NCI-H510A treated with DMSO at 0.1 percent for 48 hours (cell line): ENCODE measurements at regions not wholly inside any gene's neighbourhood (a gene's known extent, or its start where the extent isn't known, plus 50 kb on each side); places are given as distances from the start of the nearest gene placed in this dataset.

ENCODE experiments used
- DNase-seq: peaks from one replicate; lab custom pipeline; 2025; lab: John Stamatoyannopoulos, UW

DNA sequence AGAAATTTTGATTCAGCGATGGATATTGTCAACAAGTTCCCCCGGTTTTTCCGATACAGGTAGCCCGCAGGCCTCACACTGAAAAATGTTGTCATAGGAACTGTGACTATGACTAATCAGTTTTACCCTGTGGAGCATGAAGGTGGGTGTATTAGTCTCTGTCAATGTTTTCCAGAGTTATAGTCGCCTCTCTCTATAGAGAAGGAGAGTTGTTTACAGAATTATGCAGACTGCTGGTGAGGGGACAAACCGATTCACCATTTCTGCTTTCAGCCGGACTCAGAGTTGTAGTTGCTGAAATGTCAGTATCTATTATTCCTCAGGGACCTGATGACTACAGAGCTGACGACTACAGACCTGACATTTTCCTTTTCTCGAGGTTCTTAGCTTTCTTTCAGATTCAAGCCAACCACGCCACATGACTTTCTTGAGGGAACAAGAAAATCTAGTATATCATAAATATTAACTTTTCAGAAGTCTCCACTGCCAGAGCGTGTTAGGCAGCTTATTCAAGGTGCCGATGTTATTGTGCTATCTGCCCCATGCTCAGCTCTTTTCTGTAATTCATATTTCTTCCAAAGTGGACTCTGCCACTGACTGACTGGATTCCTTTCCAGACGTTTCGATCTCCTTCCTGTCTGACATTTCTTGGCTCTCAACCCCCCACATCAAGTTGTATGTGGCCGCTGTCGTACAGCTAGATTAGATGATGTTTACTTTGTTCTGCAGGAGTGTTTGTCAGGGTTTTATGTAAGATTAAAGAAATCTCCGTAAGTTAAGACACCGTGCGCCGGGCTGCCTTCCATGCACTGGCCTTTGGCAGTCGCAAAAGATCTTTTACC, 178.1 kb downstream of the FGF1 start:
- DNase-seq: no peak

GRCh38 chr5:142506756-142507155, 179.1 kb downstream of the FGF1 start:
- no peak for DNase-seq

DNA sequence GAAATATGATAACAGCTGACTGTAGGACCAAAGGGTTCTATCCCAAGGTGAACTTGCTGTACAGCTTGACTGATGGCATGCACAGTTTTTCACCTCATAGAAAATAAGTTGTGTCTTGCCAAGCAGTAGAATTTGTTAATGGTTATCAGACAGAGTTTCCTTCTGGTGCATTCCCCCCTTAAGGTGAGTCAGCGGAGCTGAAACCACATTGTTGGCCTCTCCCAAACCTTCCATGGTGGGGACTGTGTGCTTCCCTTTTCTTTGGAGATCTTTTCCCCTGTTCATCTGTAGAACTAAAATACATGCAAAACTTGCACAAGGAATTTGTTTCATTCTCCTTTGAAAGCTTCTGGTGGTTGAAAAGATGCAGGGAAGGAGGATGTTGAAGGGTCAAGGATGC, 179.8 kb downstream of the FGF1 start:
- DNase-seq: no peak

DNA sequence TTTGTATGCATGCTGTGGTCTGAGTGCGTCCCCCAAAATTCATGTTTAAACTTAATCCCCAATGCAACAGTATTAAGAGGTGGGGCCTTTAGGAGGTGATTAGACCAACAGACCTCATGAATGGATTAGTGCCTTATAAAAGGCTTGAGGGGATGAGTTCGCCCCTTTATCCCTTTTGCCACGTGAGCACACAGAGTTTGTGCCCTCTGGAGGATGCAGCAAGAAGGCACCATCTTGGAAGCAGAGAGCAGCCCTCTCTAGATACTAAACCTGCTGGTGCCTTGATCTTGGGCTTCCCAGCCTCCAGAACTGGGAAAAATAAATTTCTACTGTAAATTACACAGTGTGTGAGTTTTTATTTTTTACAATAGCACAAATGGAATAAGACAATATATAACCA, 177.1 kb upstream of the SPRY4 start:
- no peak for DNase-seq

DNA sequence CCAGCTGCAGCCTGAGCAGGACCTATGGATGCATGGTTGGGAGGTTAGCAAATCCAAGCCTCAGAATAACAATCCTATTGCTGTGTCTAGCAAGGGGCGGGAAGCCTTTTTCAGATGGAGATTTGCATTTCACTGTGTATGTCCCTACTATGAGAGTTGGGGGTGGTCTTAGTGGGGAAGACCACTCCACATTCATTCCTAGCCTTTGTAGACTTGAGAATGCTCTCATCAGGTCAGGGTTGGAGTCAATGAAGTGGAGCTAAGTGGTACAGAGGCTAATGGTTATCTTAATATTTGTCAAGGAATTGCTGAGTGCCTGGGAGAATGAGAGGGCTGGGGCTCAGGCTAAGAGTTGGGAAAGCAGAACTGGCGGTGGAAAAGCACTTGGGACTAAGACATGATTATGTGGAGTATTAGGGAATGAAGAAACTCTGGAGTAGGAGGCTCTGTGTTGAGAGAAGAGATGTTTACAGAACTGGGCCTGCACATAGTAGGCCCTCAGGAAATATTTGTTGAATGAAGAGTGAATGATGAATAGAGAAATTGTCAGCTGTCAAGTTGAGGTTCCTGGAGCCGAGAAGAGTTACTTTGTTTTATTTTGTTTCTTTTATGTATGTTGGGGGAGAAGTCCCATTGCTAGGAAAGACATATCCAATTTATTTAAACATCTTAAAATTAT, 175.5 kb upstream of the SPRY4 start:
- DNase-seq: no peak

DNA sequence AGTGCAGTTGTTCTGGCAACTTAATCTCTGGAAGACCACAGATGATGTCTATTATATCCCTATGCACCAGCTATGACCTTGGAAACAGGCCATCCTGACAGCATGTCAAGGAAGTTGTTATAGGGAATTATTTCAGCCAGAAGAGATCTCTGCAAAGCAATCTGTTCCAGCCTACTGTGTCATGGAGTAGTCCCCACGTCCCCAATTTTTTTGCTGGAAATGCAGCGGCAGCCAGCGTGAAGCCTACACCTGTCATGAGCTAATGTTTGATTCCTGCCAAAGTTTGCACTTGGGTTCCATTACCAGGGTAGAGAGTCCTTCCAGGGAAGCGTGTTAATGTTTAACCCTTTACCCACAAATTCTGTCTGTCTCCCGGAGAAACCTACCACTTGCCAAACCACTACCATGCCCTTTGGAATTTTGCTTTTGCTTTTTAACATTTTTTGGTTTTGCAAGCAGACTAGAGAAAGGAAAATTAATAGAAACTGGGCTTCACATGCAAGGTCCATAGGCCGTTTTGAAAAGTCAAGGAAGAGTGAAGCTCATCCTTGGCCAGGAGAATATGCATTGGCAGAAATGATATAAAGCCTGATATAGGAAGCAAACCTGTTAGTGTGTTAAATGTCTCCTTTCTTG, 174.9 kb upstream of the SPRY4 start:
- DNase-seq: no peak

DNA sequence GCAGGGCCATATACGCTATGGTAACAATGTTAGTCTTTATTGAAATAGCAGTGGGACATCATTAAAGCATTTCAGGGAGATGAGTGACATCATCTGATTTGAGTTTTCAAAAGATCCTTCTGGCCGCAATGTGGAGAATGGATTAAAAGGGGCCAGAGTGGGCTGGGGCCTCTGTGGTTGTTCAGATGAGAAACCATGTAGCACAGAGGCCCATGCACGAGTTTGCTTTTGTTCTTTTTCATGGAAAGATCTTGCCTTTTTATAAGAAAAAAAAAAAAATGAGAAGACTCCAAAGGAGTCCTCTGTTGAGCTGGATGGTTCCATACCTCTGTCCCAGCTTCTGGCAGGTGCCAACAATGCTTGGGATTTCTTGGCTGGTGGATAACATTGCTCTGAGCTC, 173.5 kb upstream of the SPRY4 start:
- no peak for DNase-seq

- DNase-seq: no peak
These were observed 170.7 kb upstream of the SPRY4 start for GRCh38 chr5:142495531-142495930.

DNA sequence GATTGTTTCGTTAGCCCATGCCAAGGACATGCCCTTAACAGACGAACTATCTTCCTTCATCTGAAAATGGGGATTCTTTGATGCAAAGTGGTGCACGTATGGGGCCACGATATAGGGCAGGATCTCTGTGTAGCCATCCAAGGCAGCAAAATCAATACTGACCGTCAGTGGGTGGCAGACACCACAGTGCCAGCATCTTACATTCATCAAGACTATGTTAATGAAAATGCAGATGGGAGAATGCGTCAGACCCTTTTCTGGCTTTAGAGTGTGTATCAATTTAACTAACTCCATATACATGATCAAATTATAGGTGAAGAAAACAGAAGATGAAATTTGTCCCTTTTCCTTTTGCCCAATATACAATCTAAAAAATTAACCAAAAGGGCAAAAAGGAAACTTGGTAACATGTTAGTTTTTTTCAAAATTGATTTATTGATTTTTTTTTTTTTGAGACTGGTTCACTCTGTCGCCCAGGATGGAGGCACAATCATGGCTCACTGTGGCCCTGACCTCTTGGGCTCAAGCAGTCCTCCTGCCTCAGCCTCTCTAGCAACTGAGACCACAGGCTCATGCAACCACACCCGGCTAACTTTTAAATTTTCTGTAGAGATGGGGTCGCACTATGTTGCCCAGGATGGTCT, 169.2 kb upstream of the SPRY4 start:
- no peak for DNase-seq

DNA sequence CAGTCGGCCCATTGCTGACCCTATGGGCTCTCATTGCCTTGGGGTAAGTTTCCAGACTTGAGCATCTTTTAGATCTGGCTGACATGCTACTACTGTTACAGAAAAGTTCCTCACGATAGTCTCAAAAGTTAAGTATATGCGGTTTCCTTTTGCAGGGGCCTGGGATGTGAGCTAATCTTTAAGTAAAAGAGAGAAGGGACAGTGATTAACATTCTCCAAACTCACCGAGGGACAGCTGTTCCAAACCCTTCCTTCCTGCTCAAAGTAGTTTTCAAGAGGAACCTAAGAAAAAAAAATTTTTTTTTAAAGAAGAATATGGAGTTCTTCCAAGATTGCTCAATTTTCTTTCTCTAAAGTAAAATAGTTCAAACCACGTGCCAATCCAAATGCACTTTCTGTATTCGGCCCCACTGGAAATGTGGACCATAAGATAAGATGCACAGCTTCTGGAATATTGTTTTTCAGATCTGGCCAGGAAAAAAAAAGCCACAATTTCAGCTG, 168.0 kb upstream of the SPRY4 start:
- DNase-seq: no peak

GRCh38 chr5:142491679-142492078, 166.9 kb upstream of the SPRY4 start:
- no peak for DNase-seq

- DNase-seq: no peak
These were observed 166.4 kb upstream of the SPRY4 start for GRCh38 chr5:142491270-142491669.

- DNase-seq: no peak
These were observed 161.8 kb upstream of the SPRY4 start for GRCh38 chr5:142486581-142486980.

GRCh38 chr5:142486020-142486419, 161.2 kb upstream of the SPRY4 start:
- no peak for DNase-seq

DNA sequence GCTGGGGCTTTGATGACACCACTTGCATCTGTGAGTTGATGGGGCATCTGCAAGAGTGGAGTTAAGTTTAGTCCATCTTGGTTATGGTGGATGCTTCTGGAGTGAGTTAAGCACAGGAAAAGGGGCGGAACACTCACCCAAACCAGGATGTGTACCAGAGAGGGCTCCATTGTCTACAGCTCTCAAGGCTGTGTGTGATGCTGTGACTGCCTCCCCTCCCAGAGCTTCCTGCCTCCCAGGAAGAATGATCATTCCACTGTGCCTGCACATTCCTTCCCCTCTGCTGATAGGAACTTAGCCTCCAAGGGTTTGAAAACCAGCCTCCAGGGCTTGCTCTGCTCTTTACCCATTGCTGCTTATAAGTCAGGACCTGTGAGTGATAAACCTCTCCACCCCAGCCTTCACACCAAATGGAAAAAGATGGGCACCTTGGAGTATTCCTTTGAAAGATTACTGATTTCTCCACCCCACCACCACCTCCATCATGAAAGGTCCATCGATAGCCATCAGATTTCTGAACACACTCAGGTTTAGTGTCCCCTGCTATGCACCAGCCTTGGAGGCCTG, 160.1 kb upstream of the SPRY4 start:
- DNase-seq: no peak

- no peak for DNase-seq
These were observed 157.4 kb upstream of the SPRY4 start for GRCh38 chr5:142482207-142482606.

DNA sequence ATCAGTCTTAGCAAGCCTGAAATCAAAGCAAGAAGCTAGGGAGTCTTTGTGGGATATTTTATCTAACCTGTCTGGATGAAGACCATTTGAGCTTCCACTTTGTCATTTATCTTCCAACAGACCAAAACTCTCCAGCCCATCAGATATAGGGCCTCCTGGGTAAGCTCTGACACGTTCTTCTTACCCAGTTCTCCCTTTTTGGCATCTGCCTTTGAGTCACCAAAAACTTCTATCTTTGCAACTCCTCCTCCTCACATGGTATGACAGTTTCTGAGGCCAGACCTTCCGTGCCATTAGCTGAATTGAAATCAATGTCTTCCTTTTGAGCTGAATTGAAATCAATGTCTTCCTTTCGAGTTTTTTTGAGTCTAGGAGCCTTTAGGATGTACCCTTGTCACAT, 156.6 kb upstream of the SPRY4 start:
- DNase-seq: no peak

GRCh38 chr5:142479854-142480519, 155.2 kb upstream of the SPRY4 start:
- no peak for DNase-seq

DNA sequence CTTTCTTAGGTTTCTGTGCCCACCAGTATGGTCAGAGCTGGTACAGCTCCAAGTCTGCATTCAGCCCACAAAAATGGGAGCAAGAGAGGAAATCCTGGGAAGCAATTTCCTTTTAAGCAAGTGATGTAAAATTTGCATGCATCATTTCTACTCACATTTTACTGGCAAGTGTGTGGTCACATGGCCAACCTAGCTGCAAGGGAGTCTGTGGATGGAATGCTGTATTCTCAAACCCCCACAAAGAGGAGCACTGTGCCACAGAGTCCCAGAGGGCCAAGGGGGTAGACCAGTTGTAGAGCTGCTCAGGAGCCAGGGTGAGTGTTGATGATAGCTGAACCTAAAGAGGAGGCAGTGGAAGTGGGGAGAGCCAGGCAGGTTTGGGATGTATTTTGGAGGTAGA, 154.3 kb upstream of the SPRY4 start:
- DNase-seq: no peak

- DNase-seq: no peak
These were observed 153.3 kb upstream of the SPRY4 start for GRCh38 chr5:142478113-142478512.

DNA sequence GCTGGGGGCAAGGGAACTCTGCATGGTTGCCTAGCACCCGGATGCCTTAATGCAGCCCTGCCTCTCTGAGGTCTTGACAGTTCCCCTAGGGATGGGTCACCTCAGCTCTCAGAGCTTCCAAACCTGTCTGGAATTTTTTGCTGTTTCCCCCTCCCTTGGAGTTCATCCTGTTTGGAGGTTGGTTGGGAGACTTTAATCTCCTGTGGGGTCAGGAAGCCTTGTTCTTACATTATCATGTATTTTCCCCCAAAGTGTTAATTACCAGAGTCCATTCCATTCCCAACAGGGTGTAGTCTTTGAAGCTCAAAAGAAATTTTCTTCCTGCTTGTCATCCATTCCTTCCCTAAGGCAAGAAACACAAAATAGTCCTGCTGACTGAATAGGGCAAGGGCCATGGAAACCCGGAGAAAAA, 150.3 kb upstream of the SPRY4 start:
- DNase-seq: no peak
